T-helper 2 cell treated with Interferon-gamma antibody and Interleukin-4, amounts not matched to agents 5 μg/mL and 100 μg/mL, for 36 hours (primary cell): ENCODE measurements at regions not wholly inside any gene's neighbourhood (a gene's known extent, or its start where the extent isn't known, plus 50 kb on each side); places are given as distances from the start of the nearest gene placed in this dataset.
"Not testable (repeated sequence)": the region's sequence is repeated elsewhere in the genome, so short reads cannot be mapped to it uniquely, and the experiment has no call there.

Experiments used
- DNase-seq: peaks from one replicate; pipeline ENCODE4 v3.0.0; 2021; ENCODE audit warnings: low spot score
- H3K27ac Mint-ChIP-seq: one replicate; pipeline ENCODE4 v1.8.0; 2021; ENCODE audit warnings: mild to moderate bottlenecking, mixed read lengths
- H3K27me3 Mint-ChIP-seq: one replicate; pipeline ENCODE4 v1.8.0; 2021; ENCODE audit warnings: low read depth, mixed read lengths
- H3K36me3 Mint-ChIP-seq: one replicate; pipeline ENCODE4 v1.8.0; 2021; ENCODE audit warnings: low read depth, mixed read lengths
- H3K4me1 Mint-ChIP-seq: one replicate; pipeline ENCODE4 v1.8.0; 2021; ENCODE audit warnings: low read depth, mixed read lengths
- H3K4me3 Mint-ChIP-seq: one replicate; pipeline ENCODE4 v1.8.0; 2022; ENCODE audit warnings: mild to moderate bottlenecking, moderate library complexity, mixed read lengths
- H3K9me3 Mint-ChIP-seq: one replicate; pipeline ENCODE4 v1.8.0; 2021; ENCODE audit warnings: mixed read lengths

DNA sequence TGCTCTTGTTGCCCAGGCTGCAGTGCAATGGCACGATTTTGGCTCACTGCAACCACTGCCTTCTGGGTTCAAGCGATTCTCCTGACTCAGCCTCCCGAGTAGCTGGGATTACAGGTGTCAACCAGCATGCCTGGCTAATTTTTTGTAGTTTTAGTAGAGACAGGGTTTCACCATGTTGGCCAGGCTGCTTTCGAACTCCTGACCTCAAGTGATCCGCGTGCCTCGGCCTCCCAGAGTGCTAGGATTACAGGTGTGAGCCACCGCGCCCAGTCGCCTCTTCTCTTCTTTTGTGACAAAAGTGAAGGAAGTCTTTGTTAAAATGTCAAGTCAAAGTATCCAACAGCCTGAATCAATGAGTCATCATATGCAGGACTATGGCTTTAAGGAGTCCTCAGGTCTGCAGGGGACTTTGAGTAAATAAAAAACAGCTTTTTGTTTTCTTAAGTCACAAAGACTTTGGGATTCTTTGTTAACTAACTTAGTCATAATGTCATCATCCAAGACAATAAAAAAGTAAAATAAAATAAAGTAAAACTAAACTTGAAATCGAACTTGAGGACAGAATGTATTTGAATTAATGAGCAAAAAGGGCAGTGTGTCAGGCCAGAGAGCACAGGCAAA lies 1153.2 kb downstream of the SUCLG1 start:
- no peak for DNase-seq
- no peaks in the 10 kb centered on the region for H3K36me3 Mint-ChIP-seq
- H3K4me1 Mint-ChIP-seq, result no peaks in the 10 kb centered on the region
- H3K27ac Mint-ChIP-seq, result no peak overlapping the region
- no peaks in the 10 kb centered on the region for H3K27me3 Mint-ChIP-seq
- H3K9me3 Mint-ChIP-seq, result peaks cover 10% of the 10 kb centered on the region
- no peak overlapping the region for H3K4me3 Mint-ChIP-seq

DNA sequence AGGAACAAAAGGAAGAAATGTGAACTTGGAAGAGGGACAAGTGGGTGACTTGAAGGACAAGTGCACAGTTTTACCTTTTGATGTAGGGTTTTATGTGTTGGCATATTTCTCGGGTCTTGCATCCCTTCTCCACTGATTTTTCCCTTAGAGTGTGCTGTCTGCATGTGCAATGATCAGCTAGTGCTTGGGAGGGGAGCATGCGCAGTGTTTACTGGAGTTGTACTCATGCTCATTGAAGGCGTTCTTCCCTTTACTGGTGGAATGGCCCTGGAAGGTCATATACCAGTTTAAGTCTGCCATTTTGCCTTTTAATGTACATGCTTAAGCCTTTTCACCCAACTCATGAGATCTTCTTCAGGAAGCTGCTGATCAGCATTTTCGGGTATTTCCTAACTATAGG lies 1168.0 kb downstream of the SUCLG1 start:
- Mint-ChIP-seq H3K27ac (no peak overlapping the region), H3K4me1 (no peaks in the 10 kb centered on the region), H3K9me3 (peaks cover 4% of the 10 kb centered on the region), H3K4me3 (no peak overlapping the region), H3K27me3 (no peaks in the 10 kb centered on the region), H3K36me3 (no peaks in the 10 kb centered on the region)
- DNase-seq, result no peak

DNA sequence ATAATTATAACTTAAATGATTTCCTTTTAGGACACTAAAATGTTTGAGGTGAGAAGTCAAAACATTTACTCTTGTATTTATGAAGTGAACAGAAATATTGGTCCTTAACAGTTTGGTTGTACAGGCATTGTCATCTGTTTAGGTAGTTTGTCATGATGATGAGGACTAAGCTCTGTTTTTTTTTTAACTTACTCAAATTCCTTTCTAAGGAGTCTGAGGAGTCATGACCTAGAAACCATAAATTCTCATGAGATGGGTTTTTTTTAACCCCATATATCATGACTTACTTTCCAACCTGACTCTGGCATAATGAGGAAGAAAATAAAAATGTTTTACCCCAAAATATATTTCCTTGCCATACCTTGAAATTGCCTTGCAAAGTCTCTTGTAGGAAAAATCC lies 1176.2 kb downstream of the SUCLG1 start:
- Mint-ChIP-seq H3K9me3 (peaks cover 7% of the 10 kb centered on the region), H3K36me3 (no peaks in the 10 kb centered on the region), H3K4me3 (no peak overlapping the region), H3K27me3 (no peaks in the 10 kb centered on the region), H3K27ac (no peak overlapping the region), H3K4me1 (no peaks in the 10 kb centered on the region)
- DNase-seq, result no peak

- Mint-ChIP-seq H3K4me1 (no peaks in the 10 kb centered on the region), H3K27ac (no peak overlapping the region), H3K36me3 (no peaks in the 10 kb centered on the region), H3K27me3 (no peaks in the 10 kb centered on the region), H3K4me3 (no peak overlapping the region), H3K9me3 (peaks cover 7% of the 10 kb centered on the region)
- no peak for DNase-seq
Measured at GRCh38 chr2:83282043-83282795, 1176.9 kb downstream of the SUCLG1 start.

DNA sequence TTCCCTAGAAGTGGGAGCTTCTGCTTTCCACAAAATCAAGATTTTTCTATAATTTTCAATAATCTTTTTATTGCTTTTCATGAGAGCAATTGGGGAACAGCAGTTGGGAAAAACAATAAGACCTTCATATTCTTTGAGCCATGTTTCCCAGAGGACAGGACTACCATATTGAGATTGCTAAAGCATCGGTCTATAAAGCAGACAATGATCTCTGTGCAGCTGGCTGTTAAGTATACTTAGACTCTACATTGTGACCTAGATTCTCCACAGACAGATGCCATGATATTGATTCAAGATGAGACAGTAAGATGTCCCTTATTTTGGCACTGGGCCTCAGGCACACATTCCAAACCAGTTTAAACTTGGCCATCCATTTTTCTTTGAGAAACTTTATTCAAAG lies 1178.7 kb downstream of the SUCLG1 start:
- H3K4me3 Mint-ChIP-seq, result no peak overlapping the region
- no peaks in the 10 kb centered on the region for H3K4me1 Mint-ChIP-seq
- no peak for DNase-seq
- no peak overlapping the region for H3K27ac Mint-ChIP-seq
- peaks cover 11% of the 10 kb centered on the region for H3K9me3 Mint-ChIP-seq
- H3K36me3 Mint-ChIP-seq, result no peaks in the 10 kb centered on the region
- no peaks in the 10 kb centered on the region for H3K27me3 Mint-ChIP-seq

GRCh38 chr2:83273322-83273721 lies 1185.8 kb downstream of the SUCLG1 start:
- Mint-ChIP-seq H3K9me3 (peaks cover 18% of the 10 kb centered on the region), H3K4me1 (no peaks in the 10 kb centered on the region), H3K27me3 (no peaks in the 10 kb centered on the region), H3K36me3 (no peaks in the 10 kb centered on the region), H3K4me3 (no peak overlapping the region), H3K27ac (no peak overlapping the region)
- DNase-seq, result no peak

- no peaks in the 10 kb centered on the region for H3K36me3 Mint-ChIP-seq
Measured at GRCh38 chr2:83261591-83262136, 1197.4 kb downstream of the SUCLG1 start.

GRCh38 chr2:83253848-83254247 lies 1205.2 kb downstream of the SUCLG1 start:
- H3K27me3 Mint-ChIP-seq, result no peaks in the 10 kb centered on the region
- no peak overlapping the region for H3K4me3 Mint-ChIP-seq
- no peak for DNase-seq
- no peaks in the 10 kb centered on the region for H3K4me1 Mint-ChIP-seq
- peaks cover 14% of the 10 kb centered on the region for H3K9me3 Mint-ChIP-seq
- no peaks in the 10 kb centered on the region for H3K36me3 Mint-ChIP-seq
- H3K27ac Mint-ChIP-seq, result no peak overlapping the region

More at GRCh38 chr2:83261591-83262136, 1197.4 kb downstream of the SUCLG1 start:
- Mint-ChIP-seq H3K4me3 (no peak overlapping the region), H3K27me3 (no peaks in the 10 kb centered on the region), H3K9me3 (peaks cover 26% of the 10 kb centered on the region), H3K27ac (no peak overlapping the region), H3K4me1 (no peaks in the 10 kb centered on the region)
- DNase-seq, result no peak

- no peaks in the 10 kb centered on the region for H3K36me3 Mint-ChIP-seq
- peaks cover 19% of the 10 kb centered on the region for H3K9me3 Mint-ChIP-seq
- H3K27ac Mint-ChIP-seq, result no peak overlapping the region
- no peaks in the 10 kb centered on the region for H3K27me3 Mint-ChIP-seq
- DNase-seq, result no peak
- H3K4me1 Mint-ChIP-seq, result no peaks in the 10 kb centered on the region
- no peak overlapping the region for H3K4me3 Mint-ChIP-seq
Measured at GRCh38 chr2:83251321-83251872, 1207.7 kb downstream of the SUCLG1 start.

DNA sequence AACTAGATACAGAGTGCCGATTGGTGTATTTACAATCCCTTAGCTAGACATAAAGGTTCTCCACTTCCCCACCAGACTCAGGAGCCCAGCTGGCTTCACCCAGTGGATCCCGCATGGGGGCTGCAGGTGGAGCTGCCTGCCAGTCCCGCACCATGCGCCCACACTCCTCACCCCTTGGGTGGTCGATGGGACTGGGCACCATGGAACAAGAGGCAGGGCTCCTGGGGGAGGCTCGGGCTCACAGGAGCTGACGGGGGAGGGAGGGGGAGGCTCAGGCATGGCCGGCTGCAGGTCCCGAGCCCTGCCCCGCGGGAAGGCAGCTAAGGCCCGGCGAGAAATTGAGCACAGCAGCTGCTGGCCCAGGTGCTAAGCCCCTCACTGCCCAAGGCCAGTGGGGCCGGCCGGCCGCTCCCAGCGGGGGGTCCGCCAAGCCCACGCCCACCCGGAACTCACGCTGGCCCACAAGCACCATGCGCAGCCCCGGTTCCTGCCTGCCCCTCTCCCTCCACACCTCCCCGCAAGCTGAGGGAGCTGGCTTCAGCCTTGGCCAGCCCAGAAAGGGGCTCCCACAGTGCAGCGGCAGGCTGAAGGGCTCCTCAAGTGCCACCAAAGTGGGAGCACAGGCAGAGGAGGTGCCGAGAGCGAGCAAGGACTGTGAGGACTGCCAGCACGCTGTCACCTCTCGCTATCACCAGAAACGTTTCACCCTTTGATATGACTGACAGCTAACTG lies 1213.1 kb downstream of the SUCLG1 start:
- not testable (repeated sequence) for H3K4me1 Mint-ChIP-seq, H3K27me3 Mint-ChIP-seq, H3K36me3 Mint-ChIP-seq, H3K4me3 Mint-ChIP-seq, DNase-seq, H3K27ac Mint-ChIP-seq
- H3K9me3 Mint-ChIP-seq, result peaks cover 26% of the 10 kb centered on the region

DNA sequence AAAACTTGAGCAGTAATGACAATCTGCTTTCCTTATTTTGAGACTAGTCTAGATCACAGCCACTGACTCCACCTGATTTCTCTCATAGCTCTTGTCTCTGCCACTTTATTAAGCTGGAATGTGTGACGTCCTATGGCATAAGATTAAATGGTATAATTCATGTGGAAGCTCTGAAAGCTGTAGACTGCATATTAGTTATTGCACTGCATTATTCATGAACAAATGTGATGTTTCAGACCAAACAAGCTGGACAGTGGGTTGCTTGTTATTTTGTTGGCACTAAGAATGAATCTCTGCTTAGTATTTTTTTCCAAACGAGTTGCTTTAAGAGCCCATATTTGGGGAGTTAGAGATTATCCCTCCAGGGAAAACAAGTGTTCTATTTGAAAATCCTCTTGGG lies 1218.5 kb downstream of the SUCLG1 start:
- H3K4me3 Mint-ChIP-seq, result no peak overlapping the region
- peaks cover 16% of the 10 kb centered on the region for H3K9me3 Mint-ChIP-seq
- DNase-seq, result no peak
- no peaks in the 10 kb centered on the region for H3K27me3 Mint-ChIP-seq
- no peaks in the 10 kb centered on the region for H3K4me1 Mint-ChIP-seq
- H3K36me3 Mint-ChIP-seq, result no peaks in the 10 kb centered on the region
- no peak overlapping the region for H3K27ac Mint-ChIP-seq

DNA sequence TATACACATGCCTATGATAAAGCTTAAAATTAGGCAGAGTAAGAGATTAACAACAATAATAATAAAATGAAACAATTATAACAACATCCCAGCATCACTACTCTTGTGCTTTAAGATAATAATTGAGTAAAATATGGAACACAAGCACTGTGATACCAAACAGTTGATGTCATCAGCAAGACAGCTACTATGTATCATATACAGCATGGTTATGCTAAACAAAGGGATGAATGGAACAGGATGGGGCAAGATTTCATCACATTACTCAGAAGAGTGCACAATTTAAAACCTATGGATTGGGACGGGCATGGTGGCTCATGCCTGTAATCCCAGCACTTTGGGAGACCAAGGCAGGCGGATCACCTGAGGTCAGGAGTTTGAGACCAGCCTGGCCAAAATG lies 1221.0 kb downstream of the SUCLG1 start:
- Mint-ChIP-seq H3K9me3 (peaks cover 8% of the 10 kb centered on the region), H3K27me3 (no peaks in the 10 kb centered on the region), H3K36me3 (no peaks in the 10 kb centered on the region), H3K4me3 (no peak overlapping the region), H3K4me1 (no peaks in the 10 kb centered on the region), H3K27ac (no peak overlapping the region)
- no peak for DNase-seq

DNA sequence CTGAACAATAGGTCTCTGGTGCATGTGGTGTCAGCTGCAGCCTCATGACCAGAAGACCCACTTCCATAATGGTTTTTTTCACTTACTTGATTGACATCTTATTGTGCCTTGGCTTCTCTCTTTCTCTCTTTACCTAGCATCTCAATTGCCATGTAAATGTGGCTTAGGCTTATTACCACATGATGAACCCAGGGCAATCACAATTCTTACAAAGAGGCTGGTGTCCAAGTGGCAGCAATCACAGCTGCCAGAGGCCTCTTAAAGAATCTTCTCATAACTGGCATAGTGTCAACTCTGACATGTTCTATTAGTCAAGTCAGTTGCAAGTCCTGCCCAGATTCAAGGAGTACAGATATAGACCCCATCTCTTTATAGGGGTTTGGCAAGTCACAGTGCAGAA lies 1224.8 kb downstream of the SUCLG1 start:
- no peak overlapping the region for H3K4me3 Mint-ChIP-seq
- no peaks in the 10 kb centered on the region for H3K36me3 Mint-ChIP-seq
- H3K27me3 Mint-ChIP-seq, result no peaks in the 10 kb centered on the region
- no peak overlapping the region for H3K27ac Mint-ChIP-seq
- no peak for DNase-seq
- H3K4me1 Mint-ChIP-seq, result no peaks in the 10 kb centered on the region
- H3K9me3 Mint-ChIP-seq, result peaks cover 11% of the 10 kb centered on the region

GRCh38 chr2:83233781-83234180 lies 1225.3 kb downstream of the SUCLG1 start:
- Mint-ChIP-seq H3K27me3 (no peaks in the 10 kb centered on the region), H3K4me1 (no peaks in the 10 kb centered on the region), H3K27ac (no peak overlapping the region), H3K36me3 (no peaks in the 10 kb centered on the region), H3K9me3 (peaks cover 11% of the 10 kb centered on the region), H3K4me3 (no peak overlapping the region)
- no peak for DNase-seq
